Stomach (tissue), 8 donors: ENCODE measurements at regions not wholly inside any gene's neighbourhood (a gene's known extent, or its start where the extent isn't known, plus 50 kb on each side); places are given as distances from the start of the nearest gene placed in this dataset.

ENCODE experiments used
- DNase-seq, 2 donors: peaks; one replicate each; pipeline versions ENCODE4 v3.0.0 to v3.0.0-alpha.2; 2013 to 2019
- H3K27ac ChIP-seq, 5 donors: fragments of 200-600 bp in 4 of 5; sonication (generic) in 4 of 5; one replicate each; pipeline ENCODE4 v1.5.1; 2013 to 2019; ENCODE audit warnings: mild to moderate bottlenecking in 1 of 5, moderate library complexity in 1 of 5
- H3K27me3 ChIP-seq, 3 donors: fragments of 200-600 bp; sonication (generic); one replicate each; pipeline ENCODE4 v1.5.1; 2017 to 2019; ENCODE audit warnings: mixed run types in 1 of 3
- H3K36me3 ChIP-seq, 4 donors: fragments of 200-600 bp; sonication (generic); 1 replicate in 3 of 4; 2 replicates in 1 of 4; pipeline ENCODE4 v1.5.1; 2016 to 2019
- H3K4me1 ChIP-seq, 4 donors: fragments of 200-600 bp; sonication (generic); one replicate each; pipeline ENCODE4 v1.5.1; 2016 to 2019
- H3K4me3 ChIP-seq, 4 donors: fragments of 200-600 bp; sonication (generic) in 3 of 4; one replicate each; pipeline ENCODE4 v1.5.1; 2016 to 2019; ENCODE audit warnings: mild to moderate bottlenecking in 1 of 4
- H3K9me3 ChIP-seq, 4 donors: fragments of 200-600 bp; sonication (generic); one replicate each; pipeline ENCODE4 v1.5.1; 2016 to 2019
- EP300 ChIP-seq: sonication (generic); formaldehyde crosslinking; IDR thresholded peaks from one replicate; pipeline ENCODE4 v1.6.1; 2017; ENCODE audit warnings: antibody characterized with exemption
- POLR2A ChIP-seq, 4 donors: fragments of 450-650 bp; IDR thresholded peaks; one replicate each; pipeline ENCODE4 v1.6.1; 2016; ENCODE audit warnings: antibody characterized with exemption in 4 of 4, control low read depth in 2 of 4, mild to moderate bottlenecking in 1 of 4, moderate library complexity in 1 of 4
- POLR2AphosphoS5 ChIP-seq, 3 donors: sonication (generic); formaldehyde crosslinking; IDR thresholded peaks; one replicate each; pipeline ENCODE4 v1.6.1; 2016; ENCODE audit warnings: antibody characterized with exemption in 3 of 3
- WGBS, 5 donors: extraction: QIAGEN DNeasy Blood & Tissue Kit in 3 of 5; methylation state at CpG; one replicate each; pipeline versions ENCODE4 v1.1.5 to v1.1.7; 2013 to 2018; 5-methylcytosine and 5-hydroxymethylcytosine counted together
- intact Hi-C: fragments of 100-400 bp; cut with DNase I; formaldehyde crosslinking; loops from one replicate; pipeline ENCODE4 v1.15.1; 2023; ENCODE audit warnings: low total_unique reads
- TF ChIP-seq, protein P1 (sequence below), 7 experiments: fragments of 450-650 bp in 4 of 7; fragments of 200-600 bp in 3 of 7; sonication (generic) in 3 of 7; IDR thresholded peaks; one replicate each; pipeline ENCODE4 v1.5.1; 2016 to 2019; ENCODE audit warnings: antibody characterized with exemption in 7 of 7, control low read depth in 2 of 7, mild to moderate bottlenecking in 1 of 7
- donor health status: healthy with polysubstance abuse.
- donor health status: Bipolar disorder and iron deficiency.
- donor health status: healthy.

DNA sequence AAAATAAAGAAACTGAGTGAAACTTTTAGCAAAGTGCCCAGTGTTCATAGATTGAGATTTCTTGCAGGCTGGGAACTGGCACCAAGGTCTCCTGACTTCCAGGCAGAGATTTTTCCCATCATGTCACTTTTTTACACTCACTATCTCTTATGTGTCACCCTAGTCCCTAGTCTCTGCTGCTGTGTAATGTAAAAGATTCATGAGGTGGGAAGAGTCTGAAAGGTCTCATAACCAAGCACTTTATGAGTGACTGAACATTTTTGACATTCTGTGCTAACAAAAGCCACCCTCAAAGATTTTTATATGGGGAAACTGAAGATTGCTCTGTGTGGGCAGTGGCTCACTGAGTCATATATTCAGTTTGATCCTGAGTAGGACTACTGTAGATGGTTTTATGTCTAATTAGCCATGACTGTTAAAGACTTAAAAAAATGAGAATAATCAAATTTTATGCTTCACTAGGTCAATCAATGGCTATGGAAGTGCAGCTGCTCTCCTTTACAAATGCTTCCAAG lies 900.3 kb upstream of the SORCS1 start:
- no peak overlapping the region for H3K4me3 ChIP-seq
- H3K9me3 ChIP-seq: no peaks in the 10 kb centered on the region
- no peak overlapping the region for H3K27ac ChIP-seq
- H3K4me1 ChIP-seq: no peaks in the 10 kb centered on the region
- no peaks in the 10 kb centered on the region for H3K36me3 ChIP-seq
- no peak for DNase-seq
- TF ChIP-seq POLR2AphosphoS5 (IDR thresholded peaks at IDR 0.05) (no peak), EP300 (no peak), POLR2A (IDR thresholded peaks at IDR 0.05) (no peak)
- TF ChIP-seq, protein P1, sequence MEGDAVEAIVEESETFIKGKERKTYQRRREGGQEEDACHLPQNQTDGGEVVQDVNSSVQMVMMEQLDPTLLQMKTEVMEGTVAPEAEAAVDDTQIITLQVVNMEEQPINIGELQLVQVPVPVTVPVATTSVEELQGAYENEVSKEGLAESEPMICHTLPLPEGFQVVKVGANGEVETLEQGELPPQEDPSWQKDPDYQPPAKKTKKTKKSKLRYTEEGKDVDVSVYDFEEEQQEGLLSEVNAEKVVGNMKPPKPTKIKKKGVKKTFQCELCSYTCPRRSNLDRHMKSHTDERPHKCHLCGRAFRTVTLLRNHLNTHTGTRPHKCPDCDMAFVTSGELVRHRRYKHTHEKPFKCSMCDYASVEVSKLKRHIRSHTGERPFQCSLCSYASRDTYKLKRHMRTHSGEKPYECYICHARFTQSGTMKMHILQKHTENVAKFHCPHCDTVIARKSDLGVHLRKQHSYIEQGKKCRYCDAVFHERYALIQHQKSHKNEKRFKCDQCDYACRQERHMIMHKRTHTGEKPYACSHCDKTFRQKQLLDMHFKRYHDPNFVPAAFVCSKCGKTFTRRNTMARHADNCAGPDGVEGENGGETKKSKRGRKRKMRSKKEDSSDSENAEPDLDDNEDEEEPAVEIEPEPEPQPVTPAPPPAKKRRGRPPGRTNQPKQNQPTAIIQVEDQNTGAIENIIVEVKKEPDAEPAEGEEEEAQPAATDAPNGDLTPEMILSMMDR (IDR thresholded peaks at IDR 0.05): no peak
- H3K27me3 ChIP-seq: no peaks in the 10 kb centered on the region
- intact Hi-C loops: no loop called here

DNA sequence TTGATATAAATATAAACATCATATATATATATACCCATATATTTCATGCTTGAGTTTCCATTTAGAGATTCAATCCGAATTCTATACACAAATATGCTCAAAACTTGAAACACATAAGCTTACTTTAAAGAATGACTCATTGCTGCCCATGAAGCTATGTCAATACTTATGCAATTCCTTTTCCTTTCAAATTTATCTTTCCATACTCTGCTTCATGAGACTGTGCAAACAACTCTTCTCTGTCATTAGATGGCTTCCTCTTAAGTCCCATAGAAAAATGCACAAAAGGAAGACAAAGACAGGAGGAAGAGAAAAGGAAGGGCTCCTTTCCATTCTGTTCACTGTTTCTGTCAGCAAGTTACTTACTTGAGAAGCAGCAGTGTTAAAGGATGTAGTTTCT lies 895.7 kb upstream of the SORCS1 start:
- intact Hi-C loops: no loop called here
- 10 to 27% (median 21%) methylated on average over 1 of the region's 1 CpG for WGBS, 5 donors
- Histone ChIP-seq H3K36me3 (no peaks in the 10 kb centered on the region), H3K27ac (no peak overlapping the region), H3K4me3 (no peak overlapping the region), H3K9me3 (no peaks in the 10 kb centered on the region), H3K27me3 (no peaks in the 10 kb centered on the region), H3K4me1 (no peaks in the 10 kb centered on the region)
- DNase-seq: peak in 1 of 2 donors; percentile 12
- TF ChIP-seq EP300 (no peak), POLR2A (IDR thresholded peaks at IDR 0.05) (no peak), POLR2AphosphoS5 (IDR thresholded peaks at IDR 0.05) (no peak)
- TF ChIP-seq, protein P1 (IDR thresholded peaks at IDR 0.05): no peak

DNA sequence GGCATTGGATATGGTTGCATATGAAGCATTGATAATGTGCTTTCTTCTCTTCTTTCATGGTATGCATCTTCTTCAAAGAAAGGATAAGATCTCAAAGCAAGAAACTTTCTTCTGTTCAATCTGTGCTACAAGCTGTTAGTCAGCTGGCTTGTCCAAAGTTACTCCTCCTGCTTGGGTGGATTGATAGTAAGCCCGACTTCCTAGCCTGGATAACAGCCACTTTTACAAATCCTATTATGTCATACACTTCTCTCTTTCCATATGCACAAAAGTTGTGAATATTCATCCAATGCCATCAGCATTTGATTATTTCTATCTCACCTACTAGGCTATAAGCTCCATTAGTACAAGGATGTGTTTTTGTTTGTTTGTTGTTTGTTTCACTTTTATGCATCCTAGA lies 891.0 kb upstream of the SORCS1 start:
- Histone ChIP-seq H3K36me3 (no peaks in the 10 kb centered on the region), H3K9me3 (no peaks in the 10 kb centered on the region), H3K4me1 (no peaks in the 10 kb centered on the region), H3K27ac (no peak overlapping the region), H3K4me3 (no peak overlapping the region), H3K27me3 (no peaks in the 10 kb centered on the region)
- TF ChIP-seq POLR2A (IDR thresholded peaks at IDR 0.05) (no peak), POLR2AphosphoS5 (IDR thresholded peaks at IDR 0.05) (no peak), EP300 (no peak)
- TF ChIP-seq, protein P1 (IDR thresholded peaks at IDR 0.05): no peak
- DNase-seq: no peak
- WGBS, 5 donors: 51 to 74% (median 66%) methylated on average over 1 of the region's 1 CpG
- intact Hi-C loops: no loop called here

DNA sequence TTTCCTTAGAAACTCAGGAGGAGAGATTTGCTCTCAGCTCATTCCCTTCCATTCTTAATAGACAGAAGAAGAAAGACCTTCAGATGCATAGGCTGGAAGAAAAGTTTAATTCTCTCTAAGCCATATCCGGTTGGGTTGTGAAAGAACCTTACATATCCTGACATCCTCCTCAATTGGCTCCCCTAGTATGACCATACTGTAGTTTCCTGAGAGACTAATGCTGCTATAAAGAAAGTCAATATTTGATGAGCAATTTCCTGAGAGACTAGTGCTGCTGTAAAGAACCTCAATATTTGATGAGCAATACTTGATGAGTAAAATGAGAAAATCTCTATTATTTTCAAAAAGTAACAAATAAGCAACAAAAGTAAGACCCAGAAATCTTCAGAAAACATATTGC lies 888.5 kb upstream of the SORCS1 start:
- Histone ChIP-seq H3K9me3 (no peaks in the 10 kb centered on the region), H3K27me3 (no peaks in the 10 kb centered on the region), H3K36me3 (no peaks in the 10 kb centered on the region), H3K4me3 (no peak overlapping the region), H3K4me1 (no peaks in the 10 kb centered on the region), H3K27ac (no peak overlapping the region)
- 69 to 85% (median 79%) methylated on average over 1 of the region's 1 CpG for WGBS, 5 donors
- DNase-seq: no peak
- TF ChIP-seq EP300 (no peak), POLR2AphosphoS5 (IDR thresholded peaks at IDR 0.05) (no peak), POLR2A (IDR thresholded peaks at IDR 0.05) (no peak)
- TF ChIP-seq, protein P1 (IDR thresholded peaks at IDR 0.05): no peak
- intact Hi-C loops: no loop called here
